ENCODE measurements at regions not wholly inside any gene's neighbourhood (a gene's known extent, or its start where the extent isn't known, plus 50 kb on each side); places are given as distances from the start of the nearest gene placed in this dataset.

DNA sequence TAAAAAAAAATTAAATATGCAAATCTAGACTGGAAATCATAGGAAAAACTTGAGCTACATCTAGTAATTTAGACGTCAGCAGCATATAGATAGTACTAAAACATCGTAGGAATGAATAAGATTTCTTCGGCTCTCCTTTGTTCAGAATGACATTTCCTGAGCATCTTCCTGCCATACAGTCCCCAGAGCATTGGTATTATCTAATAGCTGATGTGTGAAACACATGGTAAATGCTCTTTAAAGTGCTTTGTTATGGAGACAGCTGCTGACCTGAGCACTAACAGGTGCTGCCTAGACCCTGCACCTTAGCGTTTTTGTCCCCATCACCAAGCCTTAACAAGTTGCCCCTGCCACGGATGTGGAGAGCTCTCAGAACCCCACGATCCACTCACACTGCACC, 692.3 kb upstream of the PIK3C3 start:
- Mint-ChIP-seq H3K27me3 (ENCODE audit: insufficient read depth) (no peaks in the 10 kb centered on the region), H3K4me1 (no peaks in the 10 kb centered on the region), H3K9me3 (no peaks in the 10 kb centered on the region), H3K4me3 (no peak overlapping the region), H3K36me3 (ENCODE audit: low read depth) (no peaks in the 10 kb centered on the region), H3K27ac (no peak overlapping the region)
- no peaks in the 10 kb centered on the region for H3K9me3 ChIP-seq (ENCODE audit: control insufficient read depth, low read length)
- DNase-seq: no peak
- TF ChIP-seq, protein P1, sequence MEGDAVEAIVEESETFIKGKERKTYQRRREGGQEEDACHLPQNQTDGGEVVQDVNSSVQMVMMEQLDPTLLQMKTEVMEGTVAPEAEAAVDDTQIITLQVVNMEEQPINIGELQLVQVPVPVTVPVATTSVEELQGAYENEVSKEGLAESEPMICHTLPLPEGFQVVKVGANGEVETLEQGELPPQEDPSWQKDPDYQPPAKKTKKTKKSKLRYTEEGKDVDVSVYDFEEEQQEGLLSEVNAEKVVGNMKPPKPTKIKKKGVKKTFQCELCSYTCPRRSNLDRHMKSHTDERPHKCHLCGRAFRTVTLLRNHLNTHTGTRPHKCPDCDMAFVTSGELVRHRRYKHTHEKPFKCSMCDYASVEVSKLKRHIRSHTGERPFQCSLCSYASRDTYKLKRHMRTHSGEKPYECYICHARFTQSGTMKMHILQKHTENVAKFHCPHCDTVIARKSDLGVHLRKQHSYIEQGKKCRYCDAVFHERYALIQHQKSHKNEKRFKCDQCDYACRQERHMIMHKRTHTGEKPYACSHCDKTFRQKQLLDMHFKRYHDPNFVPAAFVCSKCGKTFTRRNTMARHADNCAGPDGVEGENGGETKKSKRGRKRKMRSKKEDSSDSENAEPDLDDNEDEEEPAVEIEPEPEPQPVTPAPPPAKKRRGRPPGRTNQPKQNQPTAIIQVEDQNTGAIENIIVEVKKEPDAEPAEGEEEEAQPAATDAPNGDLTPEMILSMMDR (conservative IDR thresholded peaks at IDR 0.05): no peak
- no peak overlapping the region for H3K27ac ChIP-seq (ENCODE audit: low read depth, low read length)
- no peak overlapping the region for H3K9ac ChIP-seq (ENCODE audit: extremely low read depth, low read length, poor library complexity, severe bottlenecking)
- WGBS, 2 experiments (ENCODE audit: insufficient coverage in 1 of 2, insufficient read length in 1 of 2): 89 to 91% methylated on average over 5 to 6 of the region's 6 CpGs
- no peaks in the 10 kb centered on the region for H3K27me3 ChIP-seq (ENCODE audit: control insufficient read depth, insufficient read depth, low read length, poor library complexity, severe bottlenecking)
- no peaks in the 10 kb centered on the region for H3K36me3 ChIP-seq (ENCODE audit: control insufficient read depth, insufficient read depth, low read length)
- H3K4me3 ChIP-seq (ENCODE audit: low read length): no peak overlapping the region
- no peaks in the 10 kb centered on the region for H3K4me1 ChIP-seq (ENCODE audit: control insufficient read depth, insufficient read depth, low read length)

DNA sequence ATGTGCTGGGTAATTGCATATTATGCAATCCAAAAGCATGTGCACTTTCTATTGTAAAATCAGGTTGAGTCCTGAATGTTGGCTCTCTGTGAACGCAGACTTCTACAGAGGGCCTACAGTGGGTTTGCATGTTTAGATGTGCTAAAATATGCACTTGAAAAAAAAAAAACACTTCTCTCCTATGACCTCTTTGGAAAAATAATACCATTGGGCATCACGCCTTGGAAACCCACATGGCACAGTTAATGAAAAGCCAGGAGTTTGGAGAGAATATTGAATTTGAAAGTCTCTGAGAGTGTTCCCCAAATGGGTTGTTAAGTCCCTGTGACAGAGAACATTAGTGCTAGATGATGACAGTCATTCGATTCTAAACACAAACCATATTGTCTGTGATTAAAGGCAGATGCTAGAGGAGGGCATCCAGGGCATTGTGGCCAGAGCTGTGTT, 710.4 kb upstream of the PIK3C3 start:
- no peaks in the 10 kb centered on the region for H3K4me1 Mint-ChIP-seq
- no peak overlapping the region for H3K27ac Mint-ChIP-seq
- H3K36me3 Mint-ChIP-seq (ENCODE audit: low read depth): no peaks in the 10 kb centered on the region
- Histone ChIP-seq H3K27me3 (ENCODE audit: control insufficient read depth, insufficient read depth, low read length, poor library complexity, severe bottlenecking) (no peaks in the 10 kb centered on the region), H3K27ac (ENCODE audit: low read depth, low read length) (no peak overlapping the region), H3K36me3 (ENCODE audit: control insufficient read depth, insufficient read depth, low read length) (no peaks in the 10 kb centered on the region), H3K4me1 (ENCODE audit: control insufficient read depth, insufficient read depth, low read length) (no peaks in the 10 kb centered on the region), H3K9me3 (ENCODE audit: control insufficient read depth, low read length) (no peaks in the 10 kb centered on the region), H3K9ac (ENCODE audit: extremely low read depth, low read length, poor library complexity, severe bottlenecking) (no peak overlapping the region), H3K4me3 (ENCODE audit: low read length) (no peak overlapping the region)
- TF ChIP-seq, protein P1 (conservative IDR thresholded peaks at IDR 0.05): no peak
- H3K27me3 Mint-ChIP-seq (ENCODE audit: insufficient read depth): no peaks in the 10 kb centered on the region
- no peak overlapping the region for H3K4me3 Mint-ChIP-seq
- 94 to 100% methylated on average over 1 to 3 of the region's 3 CpGs for WGBS, 2 experiments (ENCODE audit: insufficient coverage in 1 of 2, insufficient read length in 1 of 2)
- DNase-seq: no peak
- no peaks in the 10 kb centered on the region for H3K9me3 Mint-ChIP-seq

DNA sequence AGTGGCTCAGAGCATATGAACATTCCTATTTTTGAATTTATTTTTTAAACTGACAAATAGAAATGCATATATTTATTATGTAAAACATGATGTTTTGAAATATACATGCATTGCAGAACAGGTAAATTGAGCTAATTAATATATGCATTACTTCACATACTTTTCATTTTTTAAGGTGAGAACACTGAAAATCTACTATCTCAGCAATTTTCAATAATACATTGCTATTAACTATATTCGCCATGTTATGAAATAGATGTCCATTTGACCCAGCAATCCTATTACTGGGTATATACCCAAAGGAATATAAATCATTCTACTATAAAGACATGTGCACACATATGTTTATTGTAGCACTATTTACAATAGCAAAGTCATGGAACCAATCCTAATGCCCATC, 717.7 kb upstream of the PIK3C3 start:
- no peaks in the 10 kb centered on the region for H3K27me3 Mint-ChIP-seq (ENCODE audit: insufficient read depth)
- H3K36me3 ChIP-seq (ENCODE audit: control insufficient read depth, insufficient read depth, low read length): no peaks in the 10 kb centered on the region
- WGBS, 2 experiments (ENCODE audit: insufficient coverage in 1 of 2, insufficient read length in 1 of 2): 86 to 100% methylated on average over 1 of the region's 1 CpG
- H3K4me3 Mint-ChIP-seq: no peak overlapping the region
- no peak overlapping the region for H3K27ac Mint-ChIP-seq
- H3K9ac ChIP-seq (ENCODE audit: extremely low read depth, low read length, poor library complexity, severe bottlenecking): no peak overlapping the region
- H3K36me3 Mint-ChIP-seq (ENCODE audit: low read depth): no peaks in the 10 kb centered on the region
- H3K9me3 Mint-ChIP-seq: no peaks in the 10 kb centered on the region
- H3K27ac ChIP-seq (ENCODE audit: low read depth, low read length): no peak overlapping the region
- TF ChIP-seq, protein P1 (conservative IDR thresholded peaks at IDR 0.05): no peak
- H3K4me1 Mint-ChIP-seq: no peaks in the 10 kb centered on the region
- no peak for DNase-seq
- no peak overlapping the region for H3K4me3 ChIP-seq (ENCODE audit: low read length)
- H3K4me1 ChIP-seq (ENCODE audit: control insufficient read depth, insufficient read depth, low read length): no peaks in the 10 kb centered on the region
- H3K9me3 ChIP-seq (ENCODE audit: control insufficient read depth, low read length): no peaks in the 10 kb centered on the region
- H3K27me3 ChIP-seq (ENCODE audit: control insufficient read depth, insufficient read depth, low read length, poor library complexity, severe bottlenecking): no peaks in the 10 kb centered on the region

All from endodermal cell (in vitro differentiated cells).